Colon (tissue), 2 donors: ENCODE measurements at regions not wholly inside any gene's neighbourhood (a gene's known extent, or its start where the extent isn't known, plus 50 kb on each side); places are given as distances from the start of the nearest gene placed in this dataset.
"Not testable (repeated sequence)": the region's sequence is repeated elsewhere in the genome, so short reads cannot be mapped to it uniquely, and the experiment has no call there.

Source experiments
- FAIRE-seq: peaks from 2 replicates; lab custom pipeline; 2012; peaks lifted over from hg19 to GRCh38; lab: Jason Lieb, UNC
- donor health status: control.
- donor health status: control.

DNA sequence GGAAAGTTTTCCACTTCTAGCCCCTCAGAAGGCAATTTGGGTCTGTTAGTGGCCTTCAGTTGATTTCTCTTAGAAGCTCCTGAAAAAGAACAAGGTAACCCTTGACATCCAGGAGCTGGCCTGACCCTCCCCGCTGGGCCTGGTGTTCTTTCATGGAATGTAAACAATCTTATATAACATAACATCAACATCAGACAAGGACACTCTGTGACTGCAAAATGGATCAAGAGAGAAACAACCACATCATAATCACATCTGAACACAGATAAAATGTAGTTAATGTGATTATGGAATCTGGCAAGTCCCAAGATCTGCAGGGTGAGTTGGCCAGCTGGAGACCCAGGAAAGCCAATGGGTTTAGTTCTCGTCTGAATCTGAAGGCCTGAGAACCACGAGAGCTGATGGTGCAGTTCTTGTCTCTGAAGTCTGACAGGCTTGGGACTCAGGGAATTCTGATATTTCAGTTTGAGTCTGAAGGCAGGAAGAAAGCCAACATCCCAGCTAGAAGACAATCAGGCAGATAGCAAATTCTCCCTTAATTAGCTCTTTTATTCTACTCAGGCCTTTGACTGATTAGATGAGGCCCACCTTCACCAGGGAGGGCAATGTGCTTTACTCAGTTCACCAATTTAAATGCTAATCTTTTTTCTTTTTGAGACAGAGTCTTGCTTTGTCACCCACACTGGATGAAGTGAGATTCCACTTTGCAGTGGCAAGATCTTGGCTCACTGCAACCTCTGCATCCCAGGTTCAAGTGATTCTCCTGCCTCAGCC lies 91.4 kb upstream of the NAMPT start:
- no peak for FAIRE-seq

DNA sequence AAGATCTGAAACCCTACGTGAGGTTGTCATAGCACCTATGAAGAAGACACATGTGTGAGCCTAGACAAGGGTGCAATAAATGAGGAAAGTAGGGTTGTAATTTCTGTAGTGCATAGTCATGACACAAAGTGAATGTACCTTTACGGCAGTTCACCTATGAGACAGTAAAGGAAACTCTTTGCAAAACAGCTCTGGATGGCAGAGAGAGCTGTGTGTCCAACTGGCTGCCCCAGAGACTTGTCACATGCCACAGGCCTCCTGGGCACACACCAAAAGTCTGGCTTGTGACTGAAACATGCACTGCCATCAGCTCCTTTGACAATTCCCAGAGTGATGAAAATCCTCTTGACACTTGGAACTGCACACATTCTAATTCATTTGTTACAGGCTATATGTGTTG lies 90.7 kb upstream of the NAMPT start:
- FAIRE-seq, result no peak

DNA sequence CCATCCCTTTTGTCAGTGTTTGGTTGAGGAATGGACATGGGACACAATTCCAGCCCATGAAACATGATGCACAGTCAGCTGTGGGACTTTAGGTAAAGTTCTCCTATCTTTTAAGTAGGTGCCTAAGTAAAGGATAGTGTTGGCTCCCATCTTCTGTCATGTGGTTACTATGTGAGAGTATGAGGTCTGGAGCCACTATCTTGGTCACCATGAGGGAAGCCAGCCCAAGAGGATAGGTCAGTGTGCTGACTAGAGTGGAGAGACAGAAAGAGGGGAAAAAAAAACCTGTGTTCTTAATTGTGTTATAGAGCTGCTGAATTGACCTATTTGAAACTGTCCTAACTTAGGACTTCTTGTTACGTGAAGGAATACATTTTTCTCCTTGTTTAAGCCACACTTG lies 89.7 kb upstream of the NAMPT start:
- FAIRE-seq, result no peak

DNA sequence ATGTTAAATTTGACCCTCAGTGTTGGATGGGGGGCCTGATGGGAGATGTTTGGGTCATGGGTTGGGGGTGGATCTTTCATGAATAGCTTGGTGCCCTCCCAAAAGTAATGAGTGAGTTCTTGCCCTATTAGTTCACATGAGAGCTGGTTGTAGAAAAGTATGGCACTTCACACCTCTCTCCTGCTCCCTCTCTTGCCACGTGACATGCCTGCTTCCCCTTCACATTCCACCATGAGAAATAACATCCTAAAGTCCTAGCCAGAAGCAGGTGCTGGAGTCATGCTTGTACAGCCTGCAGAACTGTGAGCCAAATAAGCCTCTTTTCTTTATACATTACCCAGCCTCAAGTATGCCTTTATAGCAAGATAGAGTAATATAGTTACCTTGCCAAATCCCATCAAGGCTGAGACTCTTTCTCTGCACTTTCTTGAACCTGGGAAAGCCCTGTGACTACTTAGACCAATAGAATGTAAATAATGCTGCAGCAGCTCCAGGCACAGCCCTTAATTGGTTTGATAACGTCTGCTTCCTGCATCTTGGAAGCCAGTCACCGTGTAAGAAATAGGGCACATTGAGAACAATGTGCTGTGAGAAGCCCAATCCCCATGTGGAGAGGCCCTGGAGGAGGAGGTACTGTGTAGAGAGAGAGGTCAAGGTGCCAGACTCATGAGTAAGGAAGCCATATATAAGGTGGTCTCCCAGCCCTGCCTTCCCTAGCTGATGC lies 88.0 kb upstream of the NAMPT start:
- FAIRE-seq, result no peak

DNA sequence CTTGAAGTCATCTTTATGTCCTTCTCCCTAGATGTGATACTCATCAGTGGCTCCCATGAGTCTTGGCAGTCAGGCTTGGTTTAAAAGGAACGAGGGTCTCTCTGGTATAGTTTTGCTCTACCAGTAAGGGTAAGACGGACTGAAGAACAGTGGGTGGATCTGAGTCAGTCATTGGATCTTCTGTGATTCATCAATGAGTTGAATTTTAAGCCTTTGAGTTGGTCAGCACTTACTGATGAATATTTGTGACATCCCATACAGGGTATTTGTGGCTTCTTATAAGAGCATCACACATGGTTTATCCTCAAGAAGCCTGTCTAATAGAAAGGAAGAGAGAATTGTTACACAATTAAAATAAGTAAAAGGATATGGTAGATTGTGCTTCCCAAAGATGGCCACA lies 87.3 kb upstream of the NAMPT start:
- FAIRE-seq, result no peak

DNA sequence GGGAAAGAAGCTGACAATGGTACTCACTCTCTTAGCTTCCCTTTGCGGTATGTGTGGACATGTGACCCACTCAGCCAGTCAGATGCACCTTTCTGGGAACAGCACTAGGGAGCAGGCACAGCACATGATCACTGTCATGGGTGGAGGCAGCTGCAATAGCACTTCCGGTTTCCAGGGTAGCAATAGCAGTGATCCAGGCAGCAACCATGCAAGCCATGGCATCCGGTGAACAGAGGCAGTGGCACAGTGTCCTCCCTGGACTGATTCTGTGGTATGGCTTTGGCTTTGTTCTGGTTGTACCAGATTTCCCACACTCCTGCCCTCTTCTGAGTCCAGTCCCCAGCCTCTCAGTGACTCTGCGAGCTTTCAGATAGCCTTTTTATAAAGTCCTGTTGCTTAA lies 86.8 kb upstream of the NAMPT start:
- FAIRE-seq, result no peak

DNA sequence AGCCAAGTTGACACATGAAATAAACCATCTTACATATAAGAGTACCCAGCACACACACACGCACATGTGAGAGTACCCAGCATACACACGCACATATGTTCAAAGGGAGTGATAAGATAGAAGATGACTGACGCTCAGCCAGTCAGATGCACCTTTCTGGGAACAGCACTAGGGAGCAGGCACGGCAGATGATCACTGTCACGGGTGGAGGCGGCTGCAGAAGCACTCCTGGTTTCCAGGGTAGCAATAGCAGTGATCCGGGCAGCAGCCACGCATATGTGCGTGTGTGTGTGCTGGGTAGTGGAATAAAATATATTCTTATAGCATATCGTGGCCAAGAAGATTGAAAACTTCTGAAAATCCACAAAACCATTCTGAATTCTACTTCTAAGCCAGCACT lies 85.8 kb upstream of the NAMPT start:
- no peak for FAIRE-seq

DNA sequence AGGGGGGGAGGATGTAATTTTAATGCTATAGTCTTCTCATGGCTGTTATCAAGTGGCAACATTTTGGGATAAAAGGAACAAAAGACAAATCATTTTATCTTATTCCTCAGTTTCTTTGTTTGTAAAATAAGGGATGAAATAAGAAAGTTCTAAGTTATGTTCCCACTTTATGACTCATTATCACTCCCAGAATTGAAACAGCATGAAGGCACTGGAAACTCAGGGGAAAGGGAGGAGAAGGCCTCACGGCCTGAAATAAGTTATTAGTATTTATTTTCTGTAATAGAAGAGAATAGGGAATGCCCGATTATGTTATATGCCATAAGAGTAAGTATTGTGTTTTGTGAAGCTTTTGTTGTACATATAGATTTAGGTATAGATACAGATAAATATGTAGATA lies 85.0 kb upstream of the NAMPT start:
- FAIRE-seq, result no peak

DNA sequence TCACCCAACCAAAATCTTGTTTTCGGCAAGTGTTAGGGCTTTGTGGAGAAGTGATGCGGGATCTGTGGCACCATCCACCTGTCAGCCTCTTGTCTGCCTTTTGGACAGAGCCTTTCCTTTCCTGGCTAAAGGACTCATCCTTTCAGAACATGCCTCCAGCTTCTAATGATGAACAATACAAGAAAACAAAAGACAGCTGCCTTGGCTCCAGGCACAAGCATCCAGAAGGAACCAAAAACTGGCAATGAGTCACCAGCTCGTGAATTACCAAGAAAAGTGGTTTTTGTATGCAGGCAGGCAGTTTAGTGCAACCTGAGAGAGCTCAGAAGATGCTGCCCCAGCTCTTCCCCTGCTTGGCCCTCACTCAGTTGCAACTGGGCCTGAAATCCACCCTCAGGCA lies 84.6 kb upstream of the NAMPT start:
- no peak for FAIRE-seq

DNA sequence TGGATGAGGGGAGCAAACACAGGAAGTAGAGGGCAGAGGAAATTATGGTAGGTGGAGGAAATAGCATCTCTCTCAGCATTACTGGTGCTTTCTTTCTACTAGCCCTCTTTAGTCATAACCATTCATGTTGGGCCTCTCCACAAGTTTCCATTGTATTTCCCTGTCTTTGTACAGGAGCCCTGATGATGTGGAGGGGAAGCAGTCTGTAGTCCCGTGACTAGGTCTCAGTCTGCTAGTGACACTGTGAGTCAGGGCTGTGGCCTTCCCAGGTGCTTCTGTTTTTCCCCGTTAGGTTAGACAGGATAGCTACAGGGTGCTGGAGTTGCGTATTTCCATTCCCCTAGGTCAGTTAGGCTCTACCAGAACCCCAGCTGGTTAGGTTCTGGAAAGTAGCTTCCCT lies 82.9 kb upstream of the NAMPT start:
- no peak for FAIRE-seq

DNA sequence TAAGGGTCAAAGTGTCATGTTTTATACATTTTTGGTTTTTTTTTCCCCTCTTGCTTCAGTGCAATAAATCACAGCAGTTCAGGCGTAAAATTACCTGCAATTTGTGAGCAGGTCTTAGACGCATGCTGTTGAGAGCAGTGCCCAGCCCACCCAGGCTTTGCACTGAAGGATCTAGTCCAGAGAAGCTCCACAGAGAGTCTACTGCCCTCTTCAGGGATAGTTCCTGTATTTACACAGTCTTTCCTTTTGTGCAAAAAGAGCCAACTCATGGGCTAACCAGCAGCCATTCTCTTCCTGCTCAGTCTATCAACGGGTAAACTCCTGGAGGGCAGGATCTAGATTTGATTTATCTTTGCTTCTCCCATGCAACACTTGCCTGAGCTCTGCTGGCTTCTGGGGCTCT lies 82.2 kb upstream of the NAMPT start:
- no peak for FAIRE-seq

DNA sequence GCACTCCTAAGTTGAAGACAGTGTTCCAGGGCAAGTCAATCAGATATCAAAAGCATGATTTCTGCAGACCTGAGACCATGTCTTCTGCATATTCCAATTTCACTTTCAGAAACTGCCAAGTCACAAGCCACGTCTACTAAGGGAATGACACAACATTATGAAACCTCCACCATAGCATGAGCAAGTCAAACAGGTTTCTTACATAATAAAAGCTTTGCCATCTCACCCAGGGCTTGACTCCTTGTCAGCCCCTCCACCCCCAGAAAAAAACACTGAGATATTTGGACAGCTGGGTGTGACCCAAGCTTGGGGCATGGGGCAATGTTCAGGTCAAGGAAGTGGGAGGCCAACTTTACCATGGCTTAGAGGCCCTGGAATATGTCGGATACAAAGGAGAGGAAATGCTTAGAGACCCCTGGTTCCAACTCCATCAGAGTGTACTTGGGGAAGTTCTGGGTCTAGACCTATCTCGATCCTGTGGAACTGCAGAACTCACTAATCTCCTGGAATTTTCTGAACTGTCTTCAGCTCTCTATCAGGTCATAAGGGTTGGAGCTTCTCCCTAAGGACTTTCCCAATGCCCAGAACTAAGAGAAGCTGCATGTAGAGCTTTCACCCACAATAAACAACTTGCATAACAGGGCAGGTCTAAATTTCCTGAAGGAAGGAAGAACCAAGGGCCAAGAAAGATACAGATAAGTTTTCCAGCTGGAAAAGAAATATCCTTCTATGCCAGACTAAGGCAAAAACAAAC lies 80.6 kb upstream of the NAMPT start:
- no peak for FAIRE-seq

DNA sequence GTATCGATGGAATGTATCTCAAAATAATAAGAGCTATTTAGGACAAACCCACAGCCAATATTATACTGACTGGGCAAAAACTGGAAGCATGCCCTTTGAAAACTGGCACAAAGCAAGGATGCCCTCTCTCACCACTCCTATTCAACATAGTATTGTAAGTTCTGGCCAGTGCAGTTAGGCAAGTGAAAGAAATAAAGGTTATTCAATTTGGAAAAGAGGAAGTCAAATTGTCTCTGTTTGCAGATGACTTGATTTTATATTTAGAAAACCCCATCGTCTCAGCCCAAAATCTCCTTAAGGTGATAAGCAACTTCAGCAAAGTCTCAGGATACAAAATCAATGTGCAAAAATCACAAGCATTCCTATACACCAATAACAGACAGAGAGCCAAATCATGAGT lies 77.7 kb upstream of the NAMPT start:
- not testable (repeated sequence) for FAIRE-seq

DNA sequence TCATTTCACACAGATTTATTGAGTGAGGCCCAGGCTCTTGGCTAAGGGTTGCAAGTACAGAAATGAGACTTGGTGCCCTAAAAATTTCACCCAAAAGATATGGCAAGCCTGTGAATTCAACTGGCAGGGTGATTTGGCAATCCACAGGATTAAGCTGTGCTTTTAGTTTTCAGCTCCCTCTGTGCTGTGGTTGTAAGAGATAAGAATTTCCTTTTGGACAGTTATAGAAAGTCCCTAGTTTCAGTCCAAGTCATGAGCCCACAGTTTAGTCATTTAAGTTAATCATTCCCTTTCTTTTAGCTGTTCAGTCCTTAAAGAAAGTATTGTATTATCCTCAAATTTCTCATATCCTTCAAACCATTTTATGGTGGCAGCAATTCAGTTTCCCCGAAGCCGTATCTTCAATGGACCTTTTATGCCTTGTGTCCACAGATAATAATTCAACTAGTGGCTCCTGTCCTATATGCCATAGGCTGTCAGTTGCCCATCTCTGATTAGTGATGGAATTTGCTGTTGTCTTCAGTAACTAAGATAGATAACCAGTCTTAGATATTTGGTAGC lies 73.4 kb upstream of the NAMPT start:
- FAIRE-seq, result no peak

DNA sequence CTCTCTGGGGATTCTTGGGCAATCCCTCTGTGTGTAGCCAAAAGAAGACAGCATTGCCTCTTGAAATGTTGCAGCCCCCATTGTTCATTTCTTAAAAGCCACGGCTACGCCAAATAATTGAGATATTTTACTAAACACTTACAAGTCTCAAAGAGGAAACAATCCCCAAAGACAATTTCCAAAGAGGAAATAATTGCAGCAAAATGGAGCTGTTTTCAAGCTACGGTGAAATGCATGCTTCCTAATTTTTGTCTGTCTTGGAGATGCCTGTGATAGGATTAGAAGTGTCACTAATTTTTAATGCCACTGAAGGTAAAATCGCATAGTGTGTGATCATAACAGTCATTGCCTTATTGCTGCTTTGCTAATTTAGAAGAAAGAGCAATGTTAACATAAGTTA lies 72.9 kb upstream of the NAMPT start:
- no peak for FAIRE-seq

DNA sequence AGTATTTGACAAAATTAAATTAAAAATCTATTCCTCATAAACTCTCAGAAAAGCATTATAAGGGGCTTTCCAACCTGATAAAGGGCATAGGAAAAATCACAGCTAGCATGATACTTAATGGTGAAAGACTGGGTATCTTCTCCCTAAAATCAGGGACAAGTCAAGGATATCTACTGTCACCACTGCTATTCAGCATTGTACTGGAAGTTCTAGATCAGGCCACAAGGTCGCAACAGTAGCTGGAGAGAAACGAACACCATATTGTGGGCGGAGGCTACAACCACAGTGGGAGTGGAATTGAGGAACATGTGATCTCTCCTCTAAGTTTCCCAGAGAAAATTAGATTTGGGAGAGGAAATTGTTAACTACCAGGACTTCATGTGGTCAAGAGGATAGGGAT lies 70.0 kb upstream of the NAMPT start:
- no peak for FAIRE-seq

DNA sequence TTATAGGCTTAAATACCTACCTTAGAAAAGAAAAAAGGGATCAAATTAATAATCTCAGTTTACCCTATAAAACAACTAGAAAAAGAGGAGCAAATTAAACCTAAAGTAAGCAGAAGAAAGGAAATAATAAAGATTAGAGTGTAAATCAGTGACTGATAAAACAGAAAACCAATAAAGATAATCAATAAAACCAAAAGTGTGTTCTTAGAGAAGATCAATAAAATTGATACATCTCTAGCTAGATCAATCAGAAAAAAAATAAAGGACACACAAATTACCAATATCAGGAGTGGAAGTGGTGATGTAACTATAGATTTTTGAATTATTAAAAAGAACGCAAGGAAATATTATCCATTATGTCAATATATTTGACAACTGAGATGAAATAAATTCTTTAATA lies 69.2 kb upstream of the NAMPT start:
- FAIRE-seq, result no peak

DNA sequence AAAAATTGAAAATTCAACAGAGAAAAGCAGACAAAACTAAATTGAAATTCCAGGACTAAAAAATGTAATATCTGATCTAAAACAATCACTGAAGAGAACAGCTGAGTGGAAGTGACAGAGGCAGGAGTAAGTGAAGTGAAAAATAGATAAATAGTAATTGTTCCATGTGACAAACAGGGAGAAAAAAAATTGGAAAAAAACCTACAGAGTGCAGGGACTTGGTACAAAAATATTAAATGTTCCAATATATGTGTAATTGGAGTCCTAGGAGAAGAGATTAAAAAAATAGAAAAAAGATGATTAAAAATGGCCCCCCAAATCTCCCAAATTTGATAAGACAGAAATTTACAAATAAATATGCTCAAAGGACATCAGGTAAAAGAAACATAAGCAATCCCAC lies 63.4 kb upstream of the NAMPT start:
- FAIRE-seq, result no peak

DNA sequence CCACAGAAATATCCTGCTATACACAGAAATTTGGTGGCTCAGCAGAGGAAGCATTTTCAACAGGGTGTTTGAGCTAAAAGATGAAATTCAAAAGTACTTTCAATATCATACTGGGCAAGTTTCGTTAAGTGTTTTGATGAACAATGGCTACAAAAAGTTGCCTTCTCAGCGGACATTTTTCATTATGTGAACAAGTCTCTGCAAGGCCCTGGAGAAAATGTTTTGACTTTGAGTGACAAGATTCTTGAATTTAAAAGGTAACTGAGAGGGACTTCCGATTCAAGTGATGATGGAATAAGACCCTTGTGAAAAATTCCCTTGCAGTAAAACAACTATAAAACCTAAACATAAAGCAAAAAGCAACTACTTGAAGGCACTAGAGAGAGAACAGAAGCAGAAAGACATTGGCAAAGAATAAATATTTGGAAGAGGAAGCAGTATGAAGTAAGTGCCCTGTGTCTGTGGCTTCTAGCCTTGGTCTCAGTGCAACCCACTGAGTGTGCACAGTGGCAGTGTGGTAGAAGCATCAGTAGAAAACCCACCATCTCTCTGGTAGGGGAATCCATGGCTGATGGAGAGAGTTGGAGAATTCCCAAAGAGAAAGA lies 62.5 kb upstream of the NAMPT start:
- no peak for FAIRE-seq

DNA sequence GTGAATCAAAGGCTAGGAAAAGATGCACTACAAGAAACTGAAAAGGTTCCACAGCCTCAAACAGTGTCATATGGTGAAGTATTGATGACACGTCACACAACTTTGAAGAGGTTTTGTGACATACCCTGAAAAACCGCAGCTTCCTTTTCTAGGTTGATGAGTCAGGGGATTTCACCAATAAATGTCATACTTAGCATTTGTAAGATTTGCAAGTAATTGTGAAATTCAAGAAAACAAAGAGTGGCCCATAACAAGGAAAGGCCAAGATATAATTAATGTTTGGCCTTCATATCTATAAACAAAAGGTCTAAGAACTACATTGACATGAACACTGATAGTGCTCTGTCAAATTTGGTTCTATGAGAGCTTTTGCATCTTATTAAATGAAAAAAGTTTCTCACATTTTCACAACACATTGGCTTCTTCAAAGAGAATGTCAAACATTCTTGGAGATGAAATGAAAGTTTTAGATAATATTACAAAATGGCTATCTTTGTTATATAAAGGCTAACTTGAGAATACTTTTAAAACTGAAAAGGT lies 62.0 kb upstream of the NAMPT start:
- FAIRE-seq, result no peak

DNA sequence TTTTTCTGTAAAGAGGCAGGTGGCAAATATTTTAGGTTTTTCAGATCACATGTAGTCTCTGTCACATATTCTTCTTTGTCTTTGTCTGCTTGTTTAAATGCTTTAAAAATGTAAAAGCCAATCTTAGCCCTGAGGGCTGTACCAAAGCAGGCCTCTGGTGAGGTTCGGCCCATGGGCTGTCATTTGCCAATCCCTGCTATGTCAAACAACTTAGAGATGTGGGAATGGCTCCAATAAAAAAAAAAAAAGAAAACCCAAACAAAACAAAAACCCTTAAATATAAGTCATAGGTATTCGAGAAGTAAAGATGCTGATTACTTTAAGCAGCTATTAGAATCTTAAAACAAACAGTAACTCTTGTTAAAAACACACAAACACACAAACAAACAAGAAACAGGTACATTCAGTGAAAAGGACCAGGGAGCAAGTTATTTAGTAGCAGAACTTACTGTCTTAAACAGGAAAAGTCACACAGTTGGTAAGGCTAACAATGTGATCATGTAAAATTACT lies 61.4 kb upstream of the NAMPT start:
- FAIRE-seq, result no peak
